ENCODE measurements at regions not wholly inside any gene's neighbourhood (a gene's known extent, or its start where the extent isn't known, plus 50 kb on each side); places are given as distances from the start of the nearest gene placed in this dataset.

DNA sequence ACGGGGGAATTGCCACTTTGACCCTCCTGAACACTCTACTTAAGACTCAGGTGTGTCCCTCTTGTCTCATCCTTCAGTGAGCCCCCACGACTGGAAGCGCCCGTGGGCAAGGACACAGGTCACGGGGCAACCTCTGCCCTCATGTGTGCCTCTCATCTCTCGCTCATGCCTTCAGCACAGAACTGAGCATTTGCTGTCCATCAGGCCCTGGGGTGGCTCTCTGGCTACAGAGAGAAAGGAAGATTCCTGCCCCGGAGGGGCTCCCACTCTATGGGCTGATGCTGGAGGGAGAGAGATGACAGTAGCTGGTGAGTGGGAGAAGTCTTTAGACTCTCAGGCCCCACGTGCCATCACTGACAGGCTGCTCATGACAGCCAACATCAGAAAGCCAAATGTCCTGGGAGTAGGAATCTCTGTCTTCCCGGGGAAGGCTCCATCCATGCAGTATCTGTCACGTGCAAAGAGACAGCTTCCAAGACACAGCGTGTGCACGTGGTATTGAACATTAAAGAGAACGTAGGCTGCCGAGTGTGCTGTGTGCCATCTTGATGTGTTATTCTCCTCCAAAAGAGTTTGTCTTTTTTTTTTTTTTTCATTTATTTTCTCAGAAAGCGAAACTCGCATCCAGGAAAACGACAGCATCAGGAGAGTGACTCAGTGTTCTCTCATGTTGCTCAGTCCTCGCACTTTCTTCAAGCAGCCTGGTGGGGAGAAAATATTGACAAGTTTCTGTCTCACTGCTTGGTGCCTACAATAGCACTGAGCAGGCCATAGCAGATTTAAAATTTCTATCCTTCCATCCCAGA, 190.5 kb downstream of the GAS1 start:
- no peak for DNase-seq

GRCh38 chr9:86755561-86755941, 191.8 kb downstream of the GAS1 start:
- no peak for DNase-seq

DNA sequence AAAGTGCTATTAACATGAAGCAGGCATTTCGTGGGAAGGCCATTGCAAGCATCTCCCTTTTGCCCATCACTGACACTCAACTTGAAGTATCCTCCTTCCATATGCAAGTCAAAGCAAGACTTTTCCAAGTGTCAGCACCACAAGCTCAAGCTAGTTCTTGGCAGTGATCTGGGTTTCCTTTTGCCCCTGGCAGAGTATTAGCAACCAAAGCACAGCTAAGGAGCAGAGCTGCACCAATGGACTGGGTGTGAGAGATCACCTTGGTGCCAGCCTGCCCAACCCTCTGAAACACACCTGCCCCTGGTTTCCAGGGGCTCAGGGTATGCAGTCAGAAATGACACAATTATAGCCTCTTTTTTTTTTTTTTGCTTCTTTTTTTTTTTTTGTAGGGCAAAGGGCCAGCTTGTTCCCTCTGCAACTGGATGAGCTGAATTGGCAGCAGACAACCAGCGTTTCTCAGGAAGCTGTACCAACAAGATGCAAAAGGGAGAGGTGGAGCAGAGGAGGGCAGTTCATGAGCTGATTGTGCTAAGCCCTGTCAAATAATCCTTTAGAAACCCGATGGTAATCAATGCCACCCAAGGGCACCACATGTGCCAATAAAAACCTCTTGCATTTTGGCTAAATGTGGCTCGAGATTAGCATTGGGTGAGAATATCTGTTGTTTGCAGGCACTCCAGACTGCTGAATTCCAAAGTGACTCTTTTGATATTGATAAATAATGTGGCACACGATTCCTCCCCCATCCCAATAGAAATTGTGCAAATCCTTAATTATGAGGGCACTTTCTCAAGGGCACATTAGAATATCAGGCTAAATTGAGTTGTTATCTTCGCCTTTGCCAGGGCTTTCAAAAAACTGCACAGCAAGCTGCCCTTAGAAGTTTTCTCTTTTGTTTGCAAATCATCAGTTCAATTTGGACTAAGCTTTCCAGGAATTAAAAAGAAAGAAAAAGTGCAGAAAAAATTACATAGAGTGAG, 192.4 kb downstream of the GAS1 start:
- no peak for DNase-seq

DNA sequence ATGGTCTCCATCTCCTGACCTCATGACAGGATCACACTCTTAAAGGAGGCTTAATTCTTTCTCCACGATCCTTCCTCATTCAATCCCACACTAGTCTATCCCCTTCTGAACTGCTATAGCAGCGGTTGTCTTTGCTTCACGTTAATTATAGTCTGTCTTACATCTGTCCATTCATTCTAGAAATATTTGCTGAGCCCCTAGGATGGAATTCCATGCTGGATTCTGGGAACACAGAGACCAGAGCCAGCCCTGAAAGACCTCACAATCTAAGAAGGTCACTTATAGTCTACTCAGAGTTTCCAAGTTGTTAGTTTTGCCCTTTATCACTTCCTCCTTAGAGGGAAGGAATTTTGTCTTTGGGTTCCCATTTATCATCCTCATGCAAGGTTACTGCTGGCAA, 193.5 kb downstream of the GAS1 start:
- no peak for DNase-seq

DNA sequence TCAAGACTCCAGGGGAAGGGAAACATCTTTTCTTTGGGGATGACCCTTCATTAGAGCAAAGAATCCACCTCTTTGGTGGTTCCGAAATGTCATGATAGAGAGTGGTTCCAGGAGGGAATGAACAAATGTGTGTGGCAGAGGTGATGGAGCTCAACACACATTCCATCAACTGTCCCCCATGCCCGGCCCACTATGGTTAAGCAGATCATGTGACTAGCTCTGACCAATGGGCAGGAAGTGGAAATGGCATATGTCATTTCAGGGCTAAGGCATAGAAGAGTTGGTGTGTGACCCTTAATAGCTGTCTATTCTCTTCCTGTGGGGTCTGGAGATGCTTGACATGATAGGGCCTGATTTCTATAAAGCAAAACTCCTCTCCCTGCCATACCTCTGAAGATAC, 194.6 kb downstream of the GAS1 start:
- DNase-seq, result no peak

- no peak for DNase-seq
These were observed 195.3 kb downstream of the GAS1 start for GRCh38 chr9:86751956-86752355.

GRCh38 chr9:86751207-86751606, 196.1 kb downstream of the GAS1 start:
- no peak for DNase-seq

GRCh38 chr9:86749894-86750255, 197.4 kb downstream of the GAS1 start:
- DNase-seq, result no peak

DNA sequence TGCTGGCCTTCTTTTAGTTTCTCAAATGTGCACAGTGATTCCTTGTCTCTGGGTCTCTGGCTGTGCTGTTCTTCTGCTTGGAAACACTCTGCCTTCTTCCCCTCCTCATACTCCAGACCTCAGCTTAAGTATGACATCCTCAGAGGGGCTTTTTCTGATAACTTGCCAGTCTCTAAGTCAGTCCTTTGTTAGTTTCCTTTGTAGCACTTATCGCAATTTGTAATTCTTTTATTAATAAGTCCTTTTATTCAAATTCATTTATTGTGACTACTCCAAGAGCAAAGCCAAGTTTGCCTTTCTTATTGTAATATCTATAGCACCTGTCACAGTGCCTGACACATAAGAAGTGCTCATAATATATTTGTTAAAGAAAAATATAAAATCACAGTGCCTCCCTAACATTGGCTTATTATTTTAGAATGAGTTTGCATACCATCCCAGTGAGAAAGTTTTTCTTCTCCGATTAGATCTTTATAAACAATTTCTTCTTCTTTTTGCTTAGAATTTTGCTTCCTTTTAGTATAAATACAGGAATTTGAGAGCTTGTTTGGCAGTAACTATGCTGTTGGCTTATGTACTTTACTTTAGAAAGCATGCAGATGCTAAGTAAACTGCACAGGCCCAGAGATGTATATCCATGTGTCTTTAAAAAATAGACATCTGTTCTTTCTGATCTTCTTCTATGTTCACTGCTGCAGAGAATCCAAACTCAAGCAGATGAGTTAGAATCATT, 198.0 kb downstream of the GAS1 start:
- DNase-seq, result no peak

GRCh38 chr9:86747711-86748110, 199.6 kb downstream of the GAS1 start:
- DNase-seq, result no peak

DNA sequence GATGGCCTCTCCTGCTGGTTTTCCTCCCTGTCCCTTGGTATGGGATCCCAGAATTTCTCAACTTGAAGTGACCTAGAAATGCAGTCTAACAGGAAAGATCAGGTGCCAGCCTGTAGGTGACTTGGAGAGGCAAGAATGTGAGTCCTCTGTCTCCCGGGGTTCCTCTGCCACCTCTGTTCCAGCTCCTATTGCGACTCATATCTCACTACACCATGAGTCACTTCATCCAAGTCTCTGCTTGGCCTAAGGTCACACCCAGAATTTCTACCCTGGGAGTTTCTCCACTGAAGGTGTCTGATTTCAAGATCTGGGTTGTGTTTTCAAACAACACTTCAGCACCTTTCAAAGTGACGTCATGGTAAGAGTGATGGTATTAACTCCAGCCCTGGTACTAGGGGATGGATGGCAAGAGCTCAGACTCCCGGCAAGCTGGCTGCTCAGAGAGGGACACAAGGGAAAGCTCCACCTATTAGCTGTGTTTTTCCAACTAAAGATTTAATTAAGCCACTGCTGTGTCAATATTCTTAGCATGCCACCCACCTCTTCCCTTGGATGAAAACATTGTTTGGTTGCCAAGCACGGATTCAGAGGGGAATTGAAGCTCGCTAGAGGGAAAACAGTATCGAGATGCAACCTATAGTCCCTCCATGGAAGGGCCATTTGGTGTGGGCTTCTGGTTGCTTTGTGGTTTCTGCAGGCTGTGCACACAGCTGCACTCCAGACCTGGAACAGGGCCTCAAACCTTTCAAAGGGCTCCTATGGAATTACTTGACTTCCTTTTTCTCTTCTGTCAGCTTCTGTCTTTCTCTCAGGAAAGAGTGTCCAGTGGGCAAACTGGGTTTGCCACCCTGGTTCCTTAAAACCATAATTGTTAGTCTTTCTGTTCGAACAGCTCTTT, 205.7 kb downstream of the GAS1 start:
- DNase-seq, result no peak

GRCh38 chr9:86735772-86736458, 211.4 kb downstream of the GAS1 start:
- DNase-seq, result no peak

DNA sequence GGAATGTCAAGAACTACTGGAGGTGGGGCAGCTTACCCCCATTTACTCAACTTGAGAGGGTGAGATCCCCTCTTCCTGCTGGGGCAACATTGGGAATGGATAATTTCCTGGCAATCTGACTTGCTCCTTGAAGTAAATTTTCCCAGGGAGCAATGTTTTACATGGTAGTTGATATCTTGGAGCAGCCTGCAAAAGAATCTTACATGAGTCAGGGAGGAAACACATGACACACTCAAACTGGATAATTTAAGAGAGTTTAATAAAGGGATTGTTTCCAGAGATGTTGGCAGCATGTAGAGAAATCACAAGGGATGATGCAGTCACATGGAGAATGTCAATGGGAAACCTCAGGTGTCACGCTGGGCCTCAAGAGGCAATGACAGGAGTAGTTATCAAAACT, 212.5 kb downstream of the GAS1 start:
- DNase-seq, result no peak

DNA sequence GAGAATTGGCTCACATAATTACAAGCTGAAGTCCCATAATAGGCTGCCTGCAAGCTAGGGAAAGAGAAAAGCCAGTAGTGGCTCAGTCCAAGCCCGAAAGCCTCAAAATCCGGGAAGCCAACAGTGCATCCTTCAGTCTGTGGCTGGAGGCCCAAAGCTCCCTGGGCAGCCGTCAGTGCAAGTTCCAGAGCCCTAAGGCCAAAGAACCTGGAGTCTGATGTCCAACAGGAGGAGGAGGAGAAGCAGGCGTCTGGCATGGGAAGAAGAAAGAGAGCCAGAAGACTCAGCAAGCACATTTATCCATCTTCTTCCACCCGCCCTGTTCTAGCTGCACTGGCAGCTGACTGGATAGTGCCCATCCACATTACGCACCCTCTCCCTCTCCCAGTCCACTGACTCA, 213.4 kb downstream of the GAS1 start:
- DNase-seq, result no peak

GRCh38 chr9:86732514-86733171, 214.7 kb downstream of the GAS1 start:
- no peak for DNase-seq

DNA sequence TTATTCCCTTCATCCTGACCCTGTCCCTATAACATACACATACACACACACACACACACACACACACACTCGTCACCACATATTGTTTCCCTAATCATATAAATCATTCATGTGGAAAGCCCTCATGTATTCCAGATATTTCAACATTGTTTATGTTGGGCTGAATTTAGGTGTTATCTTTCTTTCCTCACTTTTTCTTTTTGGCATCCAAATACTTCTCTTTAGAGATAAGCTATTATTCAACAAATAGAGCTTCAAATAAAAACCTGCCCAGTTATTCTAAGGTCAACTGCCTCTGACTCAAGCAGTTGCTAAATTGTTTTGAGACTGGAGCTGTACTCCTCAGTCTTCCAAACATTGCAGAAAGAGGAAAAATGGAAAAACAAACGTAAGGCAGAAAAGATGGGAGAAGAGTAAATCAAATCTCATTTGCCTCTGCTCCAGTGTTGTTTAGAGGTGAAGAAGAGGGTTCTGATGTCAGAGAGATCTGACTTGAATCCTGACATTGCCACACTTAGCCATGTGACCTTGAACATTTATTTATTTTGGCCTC, 215.7 kb downstream of the GAS1 start:
- DNase-seq, result no peak

DNA sequence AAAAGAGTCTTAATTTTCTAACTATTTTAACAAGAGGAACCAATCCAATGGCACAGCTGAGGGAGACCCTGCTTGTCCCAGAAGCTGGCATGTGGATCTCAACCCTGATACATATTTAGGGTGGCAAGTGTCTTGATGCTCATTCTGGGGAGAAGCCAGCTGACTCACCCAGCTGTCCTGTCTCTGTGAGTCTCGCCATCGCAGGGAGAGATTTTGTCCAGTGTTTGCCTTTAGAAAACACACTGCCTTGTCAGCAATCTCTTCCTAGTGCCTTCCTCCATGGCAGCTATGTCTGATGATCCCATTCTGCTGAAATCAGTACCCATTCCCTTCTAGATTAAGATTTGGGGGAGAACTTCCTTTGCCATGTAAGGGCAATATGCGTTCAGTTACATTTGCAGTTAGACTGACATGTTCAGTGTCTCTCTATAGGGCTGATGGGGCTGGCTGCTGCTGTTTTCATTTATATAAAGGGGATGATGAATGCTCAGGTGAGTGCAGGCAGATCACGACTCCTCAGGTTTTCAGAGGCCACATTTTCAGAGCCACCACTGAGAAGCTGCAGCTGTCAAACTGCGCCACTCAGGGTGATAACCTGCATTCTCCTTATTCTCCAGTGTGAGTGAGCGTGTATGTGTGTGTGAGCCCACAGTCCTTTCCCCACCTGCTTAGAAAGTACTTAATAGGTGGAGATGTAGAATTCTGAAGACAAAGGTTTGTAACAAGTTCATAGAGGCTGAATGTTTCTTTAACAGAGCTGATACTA, 217.0 kb downstream of the GAS1 start:
- DNase-seq, result no peak

GRCh38 chr9:86724529-86724928, 222.8 kb downstream of the GAS1 start:
- DNase-seq, result no peak

GRCh38 chr9:86723346-86723745, 224.0 kb downstream of the GAS1 start:
- DNase-seq, result no peak

DNA sequence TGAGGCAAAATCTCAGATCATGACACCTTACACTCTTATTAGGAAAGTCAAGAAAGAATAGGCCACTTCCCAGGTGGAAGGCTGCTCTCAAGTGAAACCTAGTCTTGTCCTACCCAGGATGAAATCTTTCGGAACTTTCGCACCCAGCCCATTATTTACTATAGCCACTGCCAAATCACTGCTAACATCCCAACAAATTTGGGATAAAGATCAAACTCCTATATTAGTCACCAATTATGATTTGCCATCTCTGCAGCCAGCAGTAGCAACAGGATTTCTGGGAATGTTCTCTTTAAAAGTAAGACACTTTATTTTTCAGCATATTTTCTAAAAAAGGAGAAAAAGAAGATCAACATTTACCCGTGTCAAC, 224.6 kb downstream of the GAS1 start:
- DNase-seq, result no peak
